Neural progenitor cell (in vitro differentiated cells): ENCODE measurements at regions not wholly inside any gene's neighbourhood (a gene's known extent, or its start where the extent isn't known, plus 50 kb on each side); places are given as distances from the start of the nearest gene placed in this dataset.

Experiments used
- DNase-seq: peaks from one replicate; pipeline ENCODE4 v3.0.0-alpha.2; 2016; ENCODE audit warnings: low spot score
- H2AFZ ChIP-seq: fragments of 200-600 bp; sonication (generic); replicated peaks from 2 replicates; pipeline ENCODE4 v1.6.1; 2016; ENCODE audit warnings: antibody characterized with exemption
- H3F3A ChIP-seq: fragments of 200-600 bp; sonication (generic); 2 replicates; pipeline ENCODE4 v1.6.1; 2016; ENCODE audit warnings: antibody characterized with exemption, low read depth
- H3K27ac ChIP-seq: fragments of 200-600 bp; sonication (generic); 2 replicates; pipeline ENCODE4 v1.5.1; 2016; ENCODE audit warnings: mild to moderate bottlenecking
- H3K27me3 ChIP-seq: fragments of 200-600 bp; sonication (generic); 2 replicates; pipeline ENCODE4 v1.6.1; 2016; ENCODE audit warnings: mild to moderate bottlenecking, moderate library complexity
- H3K36me3 ChIP-seq: fragments of 200-600 bp; sonication (generic); 2 replicates; pipeline ENCODE4 v1.5.1; 2016
- H3K4me1 ChIP-seq: fragments of 200-600 bp; sonication (generic); 2 replicates; pipeline ENCODE4 v1.6.1; 2016; ENCODE audit warnings: mixed run types
- H3K4me2 ChIP-seq: fragments of 200-600 bp; sonication (generic); 2 replicates; pipeline ENCODE4 v1.6.1; 2016
- H3K4me3 ChIP-seq: fragments of 200-600 bp; sonication (generic); 2 replicates; pipeline ENCODE4 v1.5.1; 2016
- H3K79me2 ChIP-seq: fragments of 200-600 bp; sonication (generic); 2 replicates; pipeline ENCODE4 v1.6.1; 2016; ENCODE audit warnings: low read depth
- H3K9ac ChIP-seq: fragments of 200-600 bp; sonication (generic); 2 replicates; pipeline ENCODE4 v1.6.1; 2016
- H3K9me3 ChIP-seq: fragments of 200-600 bp; sonication (generic); 2 replicates; pipeline ENCODE4 v1.5.1; 2016; ENCODE audit warnings: low read depth
- H4K20me1 ChIP-seq: fragments of 200-600 bp; sonication (generic); 2 replicates; pipeline ENCODE4 v1.6.1; 2016; ENCODE audit warnings: low read depth
- H3K27ac Mint-ChIP-seq: 3 replicates; pipeline ENCODE4 v1.8.0; 2021; ENCODE audit warnings: mixed read lengths
- H3K27me3 Mint-ChIP-seq: 2 replicates; pipeline ENCODE4 v1.8.0; 2022; ENCODE audit warnings: low read depth, mild to moderate bottlenecking, inconsistent platforms, moderate library complexity, mixed read lengths; ENCODE audit not compliant: insufficient read depth
- H3K36me3 Mint-ChIP-seq: 3 replicates; pipeline ENCODE4 v1.8.0; 2021; ENCODE audit warnings: mixed read lengths
- H3K4me1 Mint-ChIP-seq: 3 replicates; pipeline ENCODE4 v1.8.0; 2021; ENCODE audit warnings: mixed read lengths
- H3K4me3 Mint-ChIP-seq: 3 replicates; pipeline ENCODE4 v1.8.0; 2021; ENCODE audit warnings: mild to moderate bottlenecking, moderate library complexity, mixed read lengths
- H3K9me3 Mint-ChIP-seq: 3 replicates; pipeline ENCODE4 v1.8.0; 2020; ENCODE audit warnings: mixed read lengths
- EZH2 ChIP-seq: fragments of 200-600 bp; sonication (generic); IDR thresholded peaks from 2 replicates; pipeline ENCODE4 v1.6.1; 2017; ENCODE audit warnings: antibody characterized with exemption, mild to moderate bottlenecking, moderate library complexity
- EZH2phosphoT487 ChIP-seq: fragments of 200-600 bp; sonication (generic); IDR thresholded peaks from 2 replicates; pipeline ENCODE4 v1.6.1; 2017; ENCODE audit warnings: antibody characterized with exemption
- TF ChIP-seq, protein P1 (sequence below): fragments of 200-600 bp; sonication (generic); IDR thresholded peaks from 2 replicates; pipeline ENCODE4 v1.5.1; 2017; ENCODE audit warnings: antibody characterized with exemption, mild to moderate bottlenecking

DNA sequence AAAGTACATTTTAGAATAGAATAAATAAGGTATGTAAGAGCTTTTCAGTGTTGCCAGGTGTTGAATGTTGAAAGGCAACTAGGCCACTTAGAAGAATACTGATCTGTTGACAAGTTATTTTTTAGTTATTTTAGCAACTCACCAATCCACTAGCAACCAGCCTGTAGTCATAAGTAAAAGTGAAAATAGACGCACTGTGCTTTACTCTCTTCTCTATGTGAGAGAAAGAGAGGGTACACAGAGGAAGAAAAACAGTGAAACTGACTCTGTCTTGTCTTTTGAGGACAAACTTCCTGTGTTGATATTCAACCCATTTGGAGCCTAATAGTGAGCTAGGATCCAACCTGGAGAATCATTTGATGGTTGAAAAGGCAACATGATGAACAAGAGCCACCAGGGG lies 327.1 kb upstream of the GOLIM4 start:
- H3K9ac ChIP-seq: no peak overlapping the region
- no peak overlapping the region for H3K4me3 ChIP-seq
- H3K4me2 ChIP-seq: no peak overlapping the region
- no peaks in the 10 kb centered on the region for H3F3A ChIP-seq
- Mint-ChIP-seq H3K27me3 (no peaks in the 10 kb centered on the region), H3K36me3 (peaks cover 28% of the 10 kb centered on the region), H3K4me3 (no peak overlapping the region), H3K9me3 (peaks cover 2% of the 10 kb centered on the region), H3K4me1 (peaks cover 15% of the 10 kb centered on the region), H3K27ac (no peak overlapping the region)
- no peaks in the 10 kb centered on the region for H3K36me3 ChIP-seq
- H4K20me1 ChIP-seq: no peaks in the 10 kb centered on the region
- H3K27ac ChIP-seq: no peak overlapping the region
- no peak for DNase-seq
- no peak for TF ChIP-seq EZH2
- no peak for TF ChIP-seq EZH2phosphoT487
- TF ChIP-seq, protein P1, sequence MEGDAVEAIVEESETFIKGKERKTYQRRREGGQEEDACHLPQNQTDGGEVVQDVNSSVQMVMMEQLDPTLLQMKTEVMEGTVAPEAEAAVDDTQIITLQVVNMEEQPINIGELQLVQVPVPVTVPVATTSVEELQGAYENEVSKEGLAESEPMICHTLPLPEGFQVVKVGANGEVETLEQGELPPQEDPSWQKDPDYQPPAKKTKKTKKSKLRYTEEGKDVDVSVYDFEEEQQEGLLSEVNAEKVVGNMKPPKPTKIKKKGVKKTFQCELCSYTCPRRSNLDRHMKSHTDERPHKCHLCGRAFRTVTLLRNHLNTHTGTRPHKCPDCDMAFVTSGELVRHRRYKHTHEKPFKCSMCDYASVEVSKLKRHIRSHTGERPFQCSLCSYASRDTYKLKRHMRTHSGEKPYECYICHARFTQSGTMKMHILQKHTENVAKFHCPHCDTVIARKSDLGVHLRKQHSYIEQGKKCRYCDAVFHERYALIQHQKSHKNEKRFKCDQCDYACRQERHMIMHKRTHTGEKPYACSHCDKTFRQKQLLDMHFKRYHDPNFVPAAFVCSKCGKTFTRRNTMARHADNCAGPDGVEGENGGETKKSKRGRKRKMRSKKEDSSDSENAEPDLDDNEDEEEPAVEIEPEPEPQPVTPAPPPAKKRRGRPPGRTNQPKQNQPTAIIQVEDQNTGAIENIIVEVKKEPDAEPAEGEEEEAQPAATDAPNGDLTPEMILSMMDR: no peak
- H2AFZ ChIP-seq: no peak overlapping the region
- H3K4me1 ChIP-seq: peaks cover 14% of the 10 kb centered on the region
- H3K9me3 ChIP-seq: no peaks in the 10 kb centered on the region
- H3K27me3 ChIP-seq: no peaks in the 10 kb centered on the region
- H3K79me2 ChIP-seq: no peaks in the 10 kb centered on the region

DNA sequence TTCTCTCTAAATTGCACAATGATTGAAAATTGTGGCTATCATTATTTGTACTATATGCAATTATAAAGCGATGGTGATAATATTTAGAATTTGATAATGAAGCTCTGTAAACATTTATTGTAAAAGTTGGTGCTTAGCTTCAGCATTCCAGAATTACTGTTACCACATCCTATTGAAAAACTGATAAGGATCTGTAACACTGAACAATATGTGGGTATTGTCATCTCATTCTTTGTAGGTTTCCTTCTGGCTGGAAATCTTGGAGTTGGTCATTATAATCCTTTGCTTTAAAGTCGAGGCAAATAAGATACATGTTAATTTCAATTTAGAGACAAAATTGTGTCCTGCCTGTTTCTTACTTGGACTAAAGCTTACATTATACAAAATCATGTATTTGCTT lies 323.4 kb upstream of the GOLIM4 start:
- Mint-ChIP-seq H3K4me3 (no peak overlapping the region), H3K36me3 (peaks cover 14% of the 10 kb centered on the region), H3K27ac (no peak overlapping the region), H3K9me3 (peaks cover 2% of the 10 kb centered on the region), H3K27me3 (no peaks in the 10 kb centered on the region), H3K4me1 (peaks cover 15% of the 10 kb centered on the region)
- peaks cover 14% of the 10 kb centered on the region for H3K4me1 ChIP-seq
- no peak overlapping the region for H3K4me2 ChIP-seq
- no peaks in the 10 kb centered on the region for H3K27me3 ChIP-seq
- no peak for TF ChIP-seq EZH2
- TF ChIP-seq, protein P1: no peak
- TF ChIP-seq EZH2phosphoT487: no peak
- no peaks in the 10 kb centered on the region for H3K36me3 ChIP-seq
- no peak overlapping the region for H3K27ac ChIP-seq
- no peaks in the 10 kb centered on the region for H3K9me3 ChIP-seq
- H3F3A ChIP-seq: no peaks in the 10 kb centered on the region
- DNase-seq: no peak
- H3K9ac ChIP-seq: no peak overlapping the region
- no peaks in the 10 kb centered on the region for H4K20me1 ChIP-seq
- H3K79me2 ChIP-seq: no peaks in the 10 kb centered on the region
- no peak overlapping the region for H2AFZ ChIP-seq
- no peak overlapping the region for H3K4me3 ChIP-seq

DNA sequence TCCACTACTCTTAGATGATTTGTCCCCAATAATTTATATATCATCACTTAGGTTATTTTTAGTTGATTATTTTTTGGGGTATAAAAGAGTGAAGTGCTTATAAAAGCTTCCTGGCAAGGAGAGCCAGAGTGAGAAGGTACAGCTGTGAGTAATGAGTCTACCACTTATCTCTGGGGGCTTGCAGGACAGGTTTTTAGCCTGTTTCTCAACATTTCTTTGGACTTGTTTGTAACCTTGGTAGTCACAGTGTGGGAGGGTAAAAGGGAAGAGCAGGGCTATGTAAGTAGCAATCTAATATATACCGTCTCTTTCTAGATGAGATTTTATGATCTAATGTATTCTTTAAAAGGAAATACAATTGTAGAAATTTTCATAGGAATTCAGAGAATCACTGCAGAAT lies 321.3 kb upstream of the GOLIM4 start:
- TF ChIP-seq, protein P1: no peak
- TF ChIP-seq EZH2 (no peak), EZH2phosphoT487 (no peak)
- no peak overlapping the region for H3K9ac ChIP-seq
- peaks cover 14% of the 10 kb centered on the region for H3K4me1 ChIP-seq
- H3F3A ChIP-seq: no peaks in the 10 kb centered on the region
- no peak overlapping the region for H3K27ac Mint-ChIP-seq
- no peaks in the 10 kb centered on the region for H4K20me1 ChIP-seq
- no peak overlapping the region for H3K4me3 ChIP-seq
- H2AFZ ChIP-seq: no peak overlapping the region
- H3K79me2 ChIP-seq: no peaks in the 10 kb centered on the region
- no peaks in the 10 kb centered on the region for H3K27me3 Mint-ChIP-seq
- no peak overlapping the region for H3K4me2 ChIP-seq
- no peak for DNase-seq
- H3K27me3 ChIP-seq: no peaks in the 10 kb centered on the region
- no peak overlapping the region for H3K27ac ChIP-seq
- H3K4me1 Mint-ChIP-seq: peaks cover 13% of the 10 kb centered on the region
- H3K4me3 Mint-ChIP-seq: no peak overlapping the region
- no peaks in the 10 kb centered on the region for H3K9me3 ChIP-seq
- H3K9me3 Mint-ChIP-seq: peaks cover 2% of the 10 kb centered on the region
- no peaks in the 10 kb centered on the region for H3K36me3 ChIP-seq
- peaks cover 10% of the 10 kb centered on the region for H3K36me3 Mint-ChIP-seq
